K562 (cell line): ENCODE measurements at regions not wholly inside any gene's neighbourhood (a gene's known extent, or its start where the extent isn't known, plus 50 kb on each side); places are given as distances from the start of the nearest gene placed in this dataset.

Experiments used
- ATAC-seq: fragments of 200-7000 bp; cut with Tn5 transposase; 3 replicates; pipeline ENCODE4 v1.9.1; 2020; ENCODE audit warnings: moderate library complexity
- BruUV-seq: library from RNA; stranded (reverse); fragments of 400-500 nt; replicated peaks from 2 replicates; lab custom pipeline; 2021; lab: Mats Ljungman, UMichigan
- CTCF ChIA-PET: fragments of 300-600 bp; formaldehyde crosslinking; extraction: SDS; loops from one replicate; lab custom pipeline; 2021; ENCODE audit warnings: low intra/inter-chr PET ratio; lab: Yijun Ruan, JAX
- POLR2A ChIA-PET: fragments of 300-600, 350-650 bp; sonication (Branson Sonifier 250); formaldehyde crosslinking; extraction: SDS; loops from one replicate; lab custom pipeline; 2021; ENCODE audit warnings: antibody characterized with exemption, inconsistent platforms; lab: Yijun Ruan, JAX
- DNase-seq, 4 experiments: peaks; one replicate each; pipeline versions ENCODE4 v3.0.0 to v3.0.0-alpha.2; 2011 to 2018; ENCODE audit warnings: low spot score in 3 of 4, mixed read lengths in 3 of 4; ENCODE audit errors: extremely low read depth in 1 of 4
- FAIRE-seq: peaks from 2 replicates; lab custom pipeline; 2011; peaks lifted over from hg19 to GRCh38; lab: Jason Lieb, UNC
- H2AFZ ChIP-seq: 2 replicates; pipeline ENCODE4 v1.6.0; 2011; ENCODE audit warnings: low read depth, low read length, control low read depth, inconsistent platforms
- H3K27ac ChIP-seq: fragments of 200-600 bp; 3 replicates; pipeline ENCODE4 v1.8.0; 2011; ENCODE audit warnings: low read depth, mild to moderate bottlenecking, control low read depth, inconsistent platforms, low read length, moderate library complexity, mixed read lengths; ENCODE audit errors: extremely low read depth
- H3K27me3 ChIP-seq, 2 experiments: fragments of 300-600 bp in 1 of 2; 2 replicates in 1 of 2; 3 replicates in 1 of 2; pipeline versions ENCODE4 v1.6.0 to v1.8.0; 2011; ENCODE audit warnings: inconsistent platforms in 2 of 2, low read length in 2 of 2, mild to moderate bottlenecking in 1 of 2, mixed read lengths in 1 of 2, moderate library complexity in 1 of 2; ENCODE audit not compliant: control insufficient read depth in 2 of 2, insufficient read depth in 2 of 2
- H3K36me3 ChIP-seq: fragments of 300-600 bp; 3 replicates; pipeline ENCODE4 v1.8.0; 2011; ENCODE audit warnings: mild to moderate bottlenecking, low read length, inconsistent platforms; ENCODE audit not compliant: control insufficient read depth, insufficient read depth
- H3K4me1 ChIP-seq, 2 experiments: fragments of 200-600 bp in 1 of 2; replicated peaks in 1 of 2; 2 replicates in 1 of 2; 3 replicates in 1 of 2; pipeline versions ENCODE4 v1.5.1 to v1.8.0; 2011; ENCODE audit warnings: inconsistent platforms in 2 of 2, low read length in 2 of 2, mild to moderate bottlenecking in 1 of 2, mixed read lengths in 1 of 2, moderate library complexity in 1 of 2; ENCODE audit not compliant: control insufficient read depth in 2 of 2, insufficient read depth in 2 of 2
- H3K4me2 ChIP-seq: 2 replicates; pipeline ENCODE4 v1.6.1; 2011; ENCODE audit warnings: low read length, control low read depth, inconsistent platforms, mixed read lengths; ENCODE audit not compliant: insufficient read depth
- H3K4me3 ChIP-seq: fragments of 200-600 bp; sonication (generic), shearing (Covaris generic); 2 replicates; pipeline ENCODE4 v1.5.1; 2016; ENCODE audit warnings: control low read depth, inconsistent platforms
- H3K79me2 ChIP-seq: fragments of 200-600 bp; 3 replicates; pipeline ENCODE4 v1.8.0; 2011; ENCODE audit warnings: low read length, inconsistent platforms; ENCODE audit not compliant: control insufficient read depth, insufficient read depth
- H3K9ac ChIP-seq, 2 experiments: 2 replicates each; pipeline versions ENCODE4 v1.6.0 to v1.6.1; 2011; ENCODE audit warnings: low read depth in 2 of 2, low read length in 2 of 2, control low read depth in 1 of 2, inconsistent platforms in 1 of 2, mild to moderate bottlenecking in 1 of 2, mixed read lengths in 1 of 2; ENCODE audit not compliant: insufficient read depth in 1 of 2
- H3K9me1 ChIP-seq: one replicate; pipeline ENCODE4 v1.6.0; 2011; ENCODE audit warnings: inconsistent platforms, mild to moderate bottlenecking, low read length, moderate library complexity; ENCODE audit not compliant: control insufficient read depth, insufficient read depth
- H3K9me3 ChIP-seq: replicated peaks from 2 replicates; pipeline ENCODE4 v1.5.1; 2011; ENCODE audit warnings: low read depth, low read length, inconsistent platforms; ENCODE audit not compliant: control insufficient read depth, insufficient read depth
- H4K20me1 ChIP-seq: replicated peaks from 2 replicates; pipeline ENCODE4 v1.6.1; 2011; ENCODE audit warnings: low read length, inconsistent platforms, mixed read lengths; ENCODE audit not compliant: control insufficient read depth, insufficient read depth
- CCAR2 ChIP-seq: fragments of 200-400 bp; formaldehyde crosslinking; IDR thresholded peaks from 2 replicates; pipeline ENCODE4 v1.6.1; 2017; ENCODE audit warnings: mild to moderate bottlenecking, low read depth, low read length
- CREB5 ChIP-seq: fragments of 250-450 bp; sonication (Bioruptor Pico); IDR thresholded peaks from 2 replicates; pipeline ENCODE4 v1.5.0; 2020; ENCODE audit warnings: mild to moderate bottlenecking
- HINFP ChIP-seq: fragments of 450-650 bp; conservative IDR thresholded peaks from 2 replicates; pipeline ENCODE4 v1.6.1; 2016; ENCODE audit warnings: missing genetic modification characterization, low read depth, mild to moderate bottlenecking, control low read depth, missing compliant biosample characterization
- MLX ChIP-seq, 2 experiments: fragments of 450-650 bp in 1 of 2; sonication (generic) in 1 of 2; formaldehyde crosslinking; conservative IDR thresholded peaks; 2 replicates each; pipeline versions ENCODE4 v1.4.0 to v1.8.1; 2020 to 2022; ENCODE audit warnings: mild to moderate bottlenecking in 1 of 2, missing genetic modification reagents in 1 of 2
- NONO ChIP-seq, 2 experiments: fragments of 200-400 bp in 1 of 2; fragments of 450-650 bp in 1 of 2; formaldehyde crosslinking in 1 of 2; IDR thresholded peaks; 2 replicates each; pipeline ENCODE4 v1.6.1; 2017; ENCODE audit warnings: low read depth in 2 of 2, mild to moderate bottlenecking in 2 of 2, moderate library complexity in 2 of 2, low read length in 1 of 2
- RBM39 ChIP-seq: fragments of 200-400 bp; formaldehyde crosslinking; optimal IDR thresholded peaks from 2 replicates; pipeline ENCODE3; 2018; ENCODE audit warnings: low read depth, low read length
- SMARCA4 ChIP-seq: fragments of 450-650 bp; IDR thresholded peaks from 2 replicates; pipeline ENCODE4 v1.6.1; 2016
- TRIM25 ChIP-seq: fragments of 450-650 bp; IDR thresholded peaks from 2 replicates; pipeline ENCODE4 v1.7.0; 2016; ENCODE audit warnings: borderline replicate concordance
- UBTF ChIP-seq, 2 experiments: IDR thresholded peaks; 2 replicates each; pipeline ENCODE4 v1.6.1; 2012; ENCODE audit warnings: improper control_type of control experiment in 2 of 2, low read depth in 2 of 2, low read length in 2 of 2, borderline replicate concordance in 1 of 2
- ZNF146 ChIP-seq: IDR thresholded peaks from one replicate; pipeline ENCODE4 v1.6.1; 2018; ENCODE audit warnings: missing compliant biosample characterization; ENCODE audit not compliant: unreplicated experiment
- ZNF311 ChIP-seq: fragments of 250-450 bp; sonication (Bioruptor Pico); IDR thresholded peaks from 2 replicates; pipeline ENCODE4 v1.4.0; 2020; ENCODE audit warnings: mild to moderate bottlenecking, moderate library complexity
- ZNF384 ChIP-seq: IDR thresholded peaks from 2 replicates; pipeline ENCODE4 v1.6.1; 2012; ENCODE audit warnings: low read depth, low read length, improper control_type of control experiment
- WGBS: fragments of 100-300 bp; shearing (Covaris generic); methylation state at CpG from one replicate; pipeline ENCODE4 v1.1.6; 2016; ENCODE audit warnings: low coverage, mixed read lengths; ENCODE audit not compliant: insufficient coverage; ENCODE audit errors: missing lambda C conversion rate; 5-methylcytosine and 5-hydroxymethylcytosine counted together
- in situ Hi-C: fragments of 300-500 bp; cut with MboI; formaldehyde crosslinking; loops from 4 replicates; pipeline ENCODE4 v1.15.0; 2018; ENCODE audit warnings: inconsistent platforms, mixed read lengths
- intact Hi-C: fragments of 100-400 bp; cut with micrococcal nuclease; formaldehyde crosslinking; loops from 2 replicates; pipeline ENCODE4 v1.14.2; 2022

- TF ChIP-seq RBM39 (no peak), ZNF384 (no peak), NONO (IDR thresholded peaks at IDR 0.05; ENCODE audit: low read depth in 2 of 2, low read length in 1 of 2) (no peak), MLX (CRISPR knock-in tag; conservative IDR thresholded peaks at IDR 0.05) (no peak), CCAR2 (no peak)
Measured at GRCh38 chr18:78830826-78831225, 148.8 kb upstream of the SALL3 start (continued).

- ATAC-seq = no peak
- Histone ChIP-seq H3K9me3 (no peaks in the 10 kb centered on the region), H3K27me3 (peaks cover 3 to 23% of the 10 kb centered on the region in 2 experiments; a peak in 3 of 5 replicates), H3K4me2 (no peak overlapping the region), H3K4me1 (no peaks in the 10 kb centered on the region), H3K36me3 (no peaks in the 10 kb centered on the region), H2AFZ (no peak overlapping the region), H3K79me2 (no peaks in the 10 kb centered on the region), H3K27ac (no peak overlapping the region), H3K9me1 (no peaks in the 10 kb centered on the region), H3K4me3 (no peak overlapping the region), H3K9ac (no peak overlapping the region), H4K20me1 (no peaks in the 10 kb centered on the region)
- BruUV-seq = no TSS peak
- 0% methylated on average over 2 of the region's 3 CpGs for WGBS
- CTCF ChIA-PET = no interaction called here
- POLR2A ChIA-PET = no interaction called here
- in situ Hi-C loops = no loop called here
- DNase-seq = no peak
- intact Hi-C loops = no loop called here
- no peak for FAIRE-seq
- no peak for TF ChIP-seq SMARCA4
- TF ChIP-seq CREB5 = no peak
- TF ChIP-seq ZNF146 (CRISPR knock-in tag) = no peak
- no peak for TF ChIP-seq ZNF311
- no peak for TF ChIP-seq TRIM25
- TF ChIP-seq UBTF (IDR thresholded peaks at IDR 0.05; ENCODE audit: borderline replicate concordance in 1 of 2, low read depth in 2 of 2, low read length in 2 of 2) = no peak
- no peak for TF ChIP-seq HINFP
Measured at GRCh38 chr18:78831603-78832002, 148.0 kb upstream of the SALL3 start.
